Fibroblast of villous mesenchyme (primary cell): ENCODE measurements at regions not wholly inside any gene's neighbourhood (a gene's known extent, or its start where the extent isn't known, plus 50 kb on each side); places are given as distances from the start of the nearest gene placed in this dataset.

ENCODE experiments used
- DNase-seq: peaks from one replicate; pipeline ENCODE4 v3.0.0-alpha.2; 2010; ENCODE audit warnings: low read depth
- H3K4me3 ChIP-seq: 2 replicates; pipeline ENCODE4 v1.5.1; 2011; ENCODE audit warnings: low read depth, mild to moderate bottlenecking, low read length
- CTCF ChIP-seq: IDR thresholded peaks from 2 replicates; pipeline ENCODE4 v1.5.1; 2012; ENCODE audit warnings: low read depth, mild to moderate bottlenecking, low read length; ENCODE audit not compliant: insufficient read depth

DNA sequence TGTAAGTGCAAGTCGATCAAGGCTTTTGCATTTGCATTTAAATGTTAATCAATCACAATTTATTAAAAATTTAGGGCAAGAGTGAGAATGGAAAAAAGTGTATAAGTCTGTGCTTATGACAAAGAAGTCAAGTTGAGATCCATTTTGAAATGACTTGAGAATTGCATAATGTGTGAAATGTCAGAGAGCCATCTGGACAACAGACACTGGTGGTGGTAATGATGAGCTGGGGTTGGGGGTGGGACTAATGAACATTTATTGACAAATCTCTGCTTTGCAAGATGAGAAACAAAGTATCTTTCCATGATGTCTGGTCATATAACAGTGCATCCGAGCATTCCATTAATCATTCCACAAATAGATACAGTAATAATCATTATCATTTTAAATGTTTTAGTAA is 89.4 kb upstream of the ZBTB20 start:
- no peak for TF ChIP-seq CTCF
- peak; percentile 34 for DNase-seq
- H3K4me3 ChIP-seq = no peak overlapping the region

GRCh38 chr3:115239717-115240116 is 92.6 kb upstream of the ZBTB20 start:
- peak; percentile 88 for DNase-seq
- TF ChIP-seq CTCF = no peak
- H3K4me3 ChIP-seq = no peak overlapping the region

DNA sequence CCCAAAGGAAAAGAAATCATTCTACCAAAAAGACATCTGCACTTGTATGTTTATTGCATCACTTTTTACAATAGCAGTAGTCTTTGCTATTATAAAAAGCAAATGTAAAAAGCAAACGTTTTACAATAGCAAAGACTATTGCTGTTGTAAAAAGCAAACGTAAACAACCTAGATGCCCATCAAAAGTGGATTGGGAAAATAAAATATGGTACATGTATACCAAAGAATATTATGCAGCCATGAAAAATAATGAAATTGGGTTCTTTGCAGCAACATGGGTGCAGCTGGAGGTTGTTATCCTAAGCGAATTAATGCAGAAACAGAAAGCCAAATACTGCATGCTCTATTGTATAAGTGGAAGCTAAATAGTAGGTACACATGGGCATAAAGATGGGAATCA is 97.3 kb upstream of the ZBTB20 start:
- TF ChIP-seq CTCF = no peak
- DNase-seq = no peak
- no peak overlapping the region for H3K4me3 ChIP-seq

- H3K4me3 ChIP-seq = no peak overlapping the region
- no peak for TF ChIP-seq CTCF
- DNase-seq = peak; percentile 95
Measured at GRCh38 chr3:115245438-115245837, 98.3 kb upstream of the ZBTB20 start.

DNA sequence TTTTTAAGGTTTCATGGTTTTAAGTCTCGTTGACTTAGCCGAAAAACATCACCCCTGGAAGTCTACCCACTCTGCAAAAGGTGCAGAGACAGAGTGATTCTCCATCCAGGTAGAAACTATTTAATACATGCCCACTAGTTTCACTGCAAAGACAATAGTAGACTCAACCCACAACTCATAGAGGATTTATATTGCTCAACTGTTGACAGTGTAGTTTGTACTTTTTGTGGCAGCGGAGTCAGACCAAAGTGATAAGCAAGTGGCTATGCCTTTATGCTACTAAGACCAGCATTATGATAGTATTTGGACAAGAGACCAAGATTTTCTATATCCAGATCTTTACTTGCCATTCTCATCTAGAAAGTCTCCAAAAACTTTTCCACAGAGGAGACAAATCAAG is 98.8 kb upstream of the ZBTB20 start:
- DNase-seq = peak; percentile 52
- H3K4me3 ChIP-seq = no peak overlapping the region
- TF ChIP-seq CTCF = no peak

GRCh38 chr3:115246461-115247020 is 99.5 kb upstream of the ZBTB20 start:
- H3K4me3 ChIP-seq = no peak overlapping the region
- no peak for TF ChIP-seq CTCF
- no peak for DNase-seq

DNA sequence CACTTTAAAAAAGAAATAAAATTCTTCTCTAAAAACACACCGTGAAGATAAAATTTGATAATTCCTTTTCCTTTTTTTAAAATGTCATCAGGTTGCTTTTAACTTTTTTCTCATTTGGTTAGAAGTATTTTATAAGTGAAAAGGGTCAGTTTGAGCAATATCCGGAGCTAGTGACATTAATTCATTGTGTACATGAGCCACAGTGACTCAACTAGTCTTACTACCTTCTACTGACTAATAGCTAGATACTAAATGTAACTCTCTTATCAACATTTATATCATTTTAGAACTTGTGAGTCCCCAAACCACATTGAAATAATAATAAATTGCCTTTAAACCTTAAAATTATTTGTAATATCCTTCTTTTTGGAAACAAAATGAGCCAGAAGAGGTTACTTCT is 101.2 kb upstream of the ZBTB20 start:
- TF ChIP-seq CTCF = no peak
- DNase-seq = peak; percentile 34
- H3K4me3 ChIP-seq = no peak overlapping the region
